IMR-90 (cell line): ENCODE measurements at regions not wholly inside any gene's neighbourhood (a gene's known extent, or its start where the extent isn't known, plus 50 kb on each side); places are given as distances from the start of the nearest gene placed in this dataset.

Source experiments
- ATAC-seq: fragments of 200-7000 bp; cut with Tn5 transposase; 2 replicates; pipeline ENCODE4 v1.9.1; 2020; ENCODE audit warnings: low read depth, mild to moderate bottlenecking, moderate library complexity
- BruUV-seq: library from RNA; stranded (reverse); fragments of 400-500 nt; replicated peaks from 2 replicates; lab custom pipeline; 2021; lab: Mats Ljungman, UMichigan
- CTCF ChIA-PET: fragments of 300-600 bp; formaldehyde crosslinking; extraction: SDS; loops from one replicate; lab custom pipeline; 2021; ENCODE audit warnings: antibody characterized with exemption; lab: Yijun Ruan, JAX
- POLR2A ChIA-PET: fragments of 300-600 bp; sonication (Branson Sonifier 250); formaldehyde crosslinking; loops from one replicate; lab custom pipeline; 2022; ENCODE audit warnings: antibody characterized with exemption; ENCODE audit not compliant: unreplicated experiment; lab: Charles Lee
- DNase-seq: peaks from one replicate; pipeline ENCODE4 v3.0.0; 2013
- H2AFZ ChIP-seq: replicated peaks from 2 replicates; pipeline ENCODE3; 2013; ENCODE audit warnings: low read length, mild to moderate bottlenecking; ENCODE audit not compliant: poor library complexity
- H2AK5ac ChIP-seq: 2 replicates; pipeline ENCODE4 v1.6.1; 2013; ENCODE audit warnings: low read depth, low read length, inconsistent platforms
- H2AK9ac ChIP-seq: replicated peaks from 2 replicates; pipeline ENCODE3; 2013; ENCODE audit warnings: mild to moderate bottlenecking, low read depth, low read length, moderate library complexity; ENCODE audit not compliant: poor library complexity
- H2BK120ac ChIP-seq: 2 replicates; pipeline ENCODE4 v1.6.1; 2013; ENCODE audit warnings: low read depth, low read length, inconsistent platforms
- H2BK15ac ChIP-seq: 3 replicates; pipeline ENCODE4 v1.6.1; 2013; ENCODE audit warnings: low read depth, low read length, inconsistent platforms
- H2BK20ac ChIP-seq: 2 replicates; pipeline ENCODE4 v1.6.1; 2013; ENCODE audit warnings: low read depth, mild to moderate bottlenecking, inconsistent platforms, low read length, moderate library complexity
- H2BK5ac ChIP-seq: 2 replicates; pipeline ENCODE4 v1.6.1; 2013; ENCODE audit warnings: mild to moderate bottlenecking, low read depth, low read length, inconsistent platforms; ENCODE audit not compliant: poor library complexity, severe bottlenecking
- H3K14ac ChIP-seq: replicated peaks from 2 replicates; pipeline ENCODE4 v1.6.1; 2013; ENCODE audit warnings: low read depth, low read length, inconsistent platforms
- H3K18ac ChIP-seq: 2 replicates; pipeline ENCODE4 v1.6.1; 2013; ENCODE audit warnings: low read depth, low read length, control low read depth
- H3K23ac ChIP-seq: 2 replicates; pipeline ENCODE4 v1.6.1; 2013; ENCODE audit warnings: low read depth, low read length, inconsistent platforms
- H3K27ac ChIP-seq: 2 replicates; pipeline ENCODE4 v1.5.1; 2013; ENCODE audit warnings: mild to moderate bottlenecking, control low read depth, low read length; ENCODE audit not compliant: insufficient read depth
- H3K27me3 ChIP-seq: 2 replicates; pipeline ENCODE4 v1.6.1; 2013; ENCODE audit warnings: low read length; ENCODE audit not compliant: control insufficient read depth, insufficient read depth
- H3K36me3 ChIP-seq: 2 replicates; pipeline ENCODE4 v1.6.1; 2013; ENCODE audit warnings: low read length, mixed read lengths; ENCODE audit not compliant: control insufficient read depth, insufficient read depth
- H3K4ac ChIP-seq: 2 replicates; pipeline ENCODE4 v1.6.1; 2013; ENCODE audit warnings: low read depth, low read length, inconsistent platforms
- H3K4me1 ChIP-seq: 2 replicates; pipeline ENCODE4 v1.6.1; 2013; ENCODE audit warnings: low read length, mixed read lengths; ENCODE audit not compliant: control insufficient read depth, insufficient read depth
- H3K4me2 ChIP-seq: 2 replicates; pipeline ENCODE4 v1.6.1; 2013; ENCODE audit warnings: low read depth, mild to moderate bottlenecking, control low read depth, low read length, moderate library complexity
- H3K4me3 ChIP-seq: 2 replicates; pipeline ENCODE4 v1.5.1; 2013; ENCODE audit warnings: low read depth, mild to moderate bottlenecking, control low read depth, low read length, moderate library complexity; ENCODE audit not compliant: insufficient read depth
- H3K56ac ChIP-seq: 2 replicates; pipeline ENCODE4 v1.6.1; 2013; ENCODE audit warnings: low read length, inconsistent platforms; ENCODE audit not compliant: insufficient read depth; ENCODE audit errors: extremely low read depth
- H3K79me1 ChIP-seq, 2 experiments: 2 replicates each; pipeline ENCODE4 v1.6.1; 2013; ENCODE audit warnings: low read length in 2 of 2, inconsistent platforms in 1 of 2, low read depth in 1 of 2
- H3K9ac ChIP-seq: 2 replicates; pipeline ENCODE4 v1.6.1; 2013; ENCODE audit warnings: low read depth, low read length, control low read depth
- H3K9me1 ChIP-seq: 2 replicates; pipeline ENCODE4 v1.6.1; 2013; ENCODE audit warnings: low read length, inconsistent platforms; ENCODE audit not compliant: insufficient read depth
- H3K9me3 ChIP-seq: 2 replicates; pipeline ENCODE4 v1.6.1; 2013; ENCODE audit warnings: low read length; ENCODE audit not compliant: control insufficient read depth, insufficient read depth
- H4K20me1 ChIP-seq: 2 replicates; pipeline ENCODE4 v1.6.1; 2013; ENCODE audit warnings: low read length, inconsistent platforms; ENCODE audit not compliant: insufficient read depth
- H4K5ac ChIP-seq: 2 replicates; pipeline ENCODE4 v1.6.1; 2013; ENCODE audit warnings: mild to moderate bottlenecking, low read depth, low read length, control low read depth
- H4K8ac ChIP-seq, 2 experiments: 2 replicates each; pipeline ENCODE4 v1.6.1; 2013; ENCODE audit warnings: low read depth in 2 of 2, low read length in 2 of 2, control low read depth in 1 of 2, inconsistent platforms in 1 of 2
- H4K91ac ChIP-seq: 2 replicates; pipeline ENCODE4 v1.6.1; 2013; ENCODE audit warnings: low read depth, low read length, inconsistent platforms; ENCODE audit not compliant: insufficient read depth
- BHLHE40 ChIP-seq: fragments of 150-350 bp; IDR thresholded peaks from 2 replicates; pipeline ENCODE4 v1.6.1; 2016; ENCODE audit warnings: mild to moderate bottlenecking, low read depth, low read length
- CEBPB ChIP-seq: IDR thresholded peaks from 2 replicates; pipeline ENCODE4 v1.6.1; 2012; ENCODE audit warnings: low read depth, low read length, improper control_type of control experiment
- CTCF ChIP-seq: conservative IDR thresholded peaks from 2 replicates; pipeline ENCODE4 v1.5.1; 2012; ENCODE audit warnings: mild to moderate bottlenecking, low read depth, low read length, improper control_type of control experiment
- FOS ChIP-seq: fragments of 150-350 bp; IDR thresholded peaks from 2 replicates; pipeline ENCODE4 v1.6.1; 2016; ENCODE audit warnings: low read depth, low read length
- MAZ ChIP-seq: IDR thresholded peaks from 2 replicates; pipeline ENCODE4 v1.6.1; 2012; ENCODE audit warnings: low read depth, mild to moderate bottlenecking, low read length, improper control_type of control experiment, moderate library complexity, borderline replicate concordance
- NFE2L2 ChIP-seq: fragments of 150-350 bp; IDR thresholded peaks from 2 replicates; pipeline ENCODE4 v1.6.1; 2016; ENCODE audit warnings: low read depth, mild to moderate bottlenecking, low read length
- RAD21 ChIP-seq: IDR thresholded peaks from 2 replicates; pipeline ENCODE4 v1.6.1; 2012; ENCODE audit warnings: low read length, improper control_type of control experiment
- USF2 ChIP-seq: fragments of 150-350 bp; IDR thresholded peaks from 2 replicates; pipeline ENCODE4 v1.6.1; 2017; ENCODE audit warnings: mild to moderate bottlenecking, antibody characterized with exemption, low read length, low read depth
- WGBS, 2 experiments: methylation state at CpG; one replicate each; pipeline versions ENCODE4 v1.1.5 to v1.1.7; 2013; ENCODE audit warnings: missing lambda C conversion rate in 2 of 2; ENCODE audit not compliant: insufficient read length in 1 of 2; ENCODE audit errors: extremely low coverage in 2 of 2; 5-methylcytosine and 5-hydroxymethylcytosine counted together
- dilution Hi-C: fragments of 300-500 bp; cut with HindIII; formaldehyde crosslinking; loops from one replicate; pipeline ENCODE4 v1.14.3; 2018; ENCODE audit warnings: low sequenced_read_pairs; ENCODE audit not compliant: unreplicated experiment
- in situ Hi-C: fragments of 300-500 bp; cut with MboI; formaldehyde crosslinking; loops from 3 replicates; pipeline ENCODE4 v1.14.3; 2019; ENCODE audit warnings: low sequenced_read_pairs, inconsistent platforms, mixed read lengths
- intact Hi-C: fragments of 100-400 bp; cut with micrococcal nuclease; formaldehyde crosslinking; loops from 2 replicates; pipeline ENCODE4 v1.10.0; 2022

DNA sequence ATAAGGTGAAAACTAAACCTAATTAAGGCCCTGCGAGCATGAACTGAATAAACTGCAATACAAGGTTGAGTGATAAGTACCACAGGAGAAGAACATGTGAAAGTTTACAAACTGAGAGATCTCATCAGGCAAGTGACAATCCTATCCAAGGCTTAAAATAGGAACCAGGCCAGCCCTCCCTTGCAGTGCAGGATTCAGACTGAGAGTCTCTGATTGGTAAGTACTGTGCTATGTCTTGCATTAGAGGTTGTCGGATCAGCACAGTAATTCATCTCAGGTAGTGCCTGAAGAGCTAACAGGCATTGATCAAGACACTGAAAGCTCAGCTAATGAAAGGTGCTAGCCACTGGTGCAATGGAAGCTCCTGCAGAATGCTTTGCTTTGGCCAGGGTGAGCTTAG lies 801.7 kb upstream of the ID2 start:
- Histone ChIP-seq H3K9me3 (no peaks in the 10 kb centered on the region), H4K8ac (no peak overlapping the region), H3K9me1 (no peaks in the 10 kb centered on the region), H2BK15ac (no peak overlapping the region), H3K4ac (no peak overlapping the region), H4K91ac (no peak overlapping the region), H3K27me3 (no peaks in the 10 kb centered on the region), H2AK5ac (no peak overlapping the region), H2AK9ac (no peak overlapping the region), H3K9ac (no peak overlapping the region), H3K18ac (no peak overlapping the region), H4K20me1 (no peaks in the 10 kb centered on the region), H3K4me3 (no peak overlapping the region), H3K4me1 (no peaks in the 10 kb centered on the region), H2BK120ac (no peak overlapping the region), H2AFZ (no peak overlapping the region), H3K4me2 (no peak overlapping the region), H3K27ac (no peak overlapping the region), H3K36me3 (no peaks in the 10 kb centered on the region), H2BK5ac (no peak overlapping the region), H3K14ac (no peak overlapping the region), H3K56ac (no peak overlapping the region), H3K79me1 (no peaks in the 10 kb centered on the region), H3K23ac (no peak overlapping the region; the same call in 1 of the 2 replicates), H2BK20ac (no peak overlapping the region), H4K5ac (no peak overlapping the region)
- in situ Hi-C loops: no loop called here
- WGBS, 2 experiments: no CpG with 5 or more reads among the region's 2 CpGs
- no peak for ATAC-seq
- no TSS peak for BruUV-seq
- no peak for TF ChIP-seq CTCF
- TF ChIP-seq CEBPB: no peak
- no peak for TF ChIP-seq BHLHE40
- no peak for TF ChIP-seq FOS
- no peak for TF ChIP-seq NFE2L2
- TF ChIP-seq MAZ: no peak
- TF ChIP-seq USF2: no peak
- no peak for TF ChIP-seq RAD21
- POLR2A ChIA-PET: no interaction called here
- intact Hi-C loops: no loop called here
- dilution Hi-C loops: no loop called here
- CTCF ChIA-PET: no interaction called here
- DNase-seq: no peak
